B cell (primary cell): ENCODE measurements at regions not wholly inside any gene's neighbourhood (a gene's known extent, or its start where the extent isn't known, plus 50 kb on each side); places are given as distances from the start of the nearest gene placed in this dataset.

ENCODE experiments used
- ATAC-seq: fragments of 200-7000 bp; cut with Tn5 transposase; one replicate; pipeline ENCODE4 v1.10.0; 2021; ENCODE audit warnings: low read depth, mild to moderate bottlenecking, moderate number of reproducible peaks, moderate library complexity
- CTCF ChIA-PET: fragments of 350-600 bp; sonication (Branson Sonifier 250); formaldehyde crosslinking; loops from one replicate; lab custom pipeline; 2021; ENCODE audit warnings: antibody characterized with exemption, inconsistent platforms; lab: Charles Lee
- POLR2A ChIA-PET: fragments of 350-600 bp; sonication (Branson Sonifier 250); formaldehyde crosslinking; loops from one replicate; lab custom pipeline; 2021; ENCODE audit warnings: antibody characterized with exemption; lab: Charles Lee
- DNase-seq: peaks from one replicate; pipeline ENCODE4 v3.0.0; 2013
- H2AFZ ChIP-seq: 2 replicates; pipeline ENCODE4 v1.6.1; 2012; ENCODE audit warnings: mild to moderate bottlenecking, low read depth, low read length; ENCODE audit not compliant: insufficient read depth, poor library complexity, severe bottlenecking
- H3K27ac ChIP-seq, 2 donors: 1 replicate in 1 of 2; 2 replicates in 1 of 2; pipeline ENCODE4 v1.5.1; 2012 to 2013; ENCODE audit warnings: low read length in 2 of 2, mild to moderate bottlenecking in 2 of 2, moderate library complexity in 1 of 2
- H3K27me3 ChIP-seq, 4 experiments: fragments of 200-600 bp in 1 of 4; sonication (generic) in 1 of 4; replicated peaks in 1 of 4; 1 replicate in 2 of 4; 2 replicates in 2 of 4; pipeline versions ENCODE4 v1.6.1 to v1.7.0; 2013 to 2016; ENCODE audit warnings: low read length in 3 of 4, mild to moderate bottlenecking in 2 of 4, mixed read lengths in 1 of 4, moderate library complexity in 1 of 4; ENCODE audit not compliant: insufficient read depth in 4 of 4, control insufficient read depth in 3 of 4; ENCODE audit errors: control extremely low read depth in 1 of 4
- H3K36me3 ChIP-seq, 2 experiments: replicated peaks in 1 of 2; 1 replicate in 1 of 2; 2 replicates in 1 of 2; pipeline versions ENCODE4 v1.6.1 to v1.7.1; 2013; ENCODE audit warnings: low read length in 1 of 2; ENCODE audit not compliant: insufficient read depth in 2 of 2, control insufficient read depth in 1 of 2; ENCODE audit errors: control extremely low read depth in 1 of 2, extremely low read depth in 1 of 2
- H3K4me1 ChIP-seq, 2 donors: fragments of 200-600 bp in 1 of 2; sonication (generic) in 1 of 2; 1 replicate in 1 of 2; 2 replicates in 1 of 2; pipeline versions ENCODE4 v1.5.1 to v1.6.1; 2013 to 2017; ENCODE audit warnings: low read length in 2 of 2; ENCODE audit not compliant: control insufficient read depth in 2 of 2, insufficient read depth in 2 of 2
- H3K4me2 ChIP-seq: replicated peaks from 2 replicates; pipeline ENCODE3; 2012; ENCODE audit warnings: mild to moderate bottlenecking, low read depth, low read length; ENCODE audit not compliant: poor library complexity, severe bottlenecking
- H3K4me3 ChIP-seq, 5 experiments: fragments of 200-600 bp in 1 of 5; sonication (generic) in 1 of 5; 1 replicate in 3 of 5; 2 replicates in 2 of 5; pipeline versions ENCODE4 v1.5.1 to v1.7.0; 2011 to 2016; ENCODE audit warnings: low read length in 4 of 5, mild to moderate bottlenecking in 4 of 5, low read depth in 2 of 5, control low read depth in 1 of 5, moderate library complexity in 1 of 5; ENCODE audit not compliant: insufficient read depth in 1 of 5; ENCODE audit errors: control extremely low read depth in 1 of 5, extremely low read depth in 1 of 5
- H3K79me2 ChIP-seq: fragments of 200-600 bp; sonication (generic); one replicate; pipeline ENCODE4 v1.6.0; 2016; ENCODE audit warnings: low read length; ENCODE audit not compliant: control insufficient read depth, insufficient read depth
- H3K9ac ChIP-seq: fragments of 200-600 bp; sonication (generic); 2 replicates; pipeline ENCODE4 v1.6.1; 2017; ENCODE audit warnings: mild to moderate bottlenecking, low read length, moderate library complexity
- H3K9me3 ChIP-seq, 3 donors: one replicate each; pipeline versions ENCODE4 v1.6.1 to v1.7.1; 2013; ENCODE audit warnings: low read length in 2 of 3; ENCODE audit not compliant: control insufficient read depth in 2 of 3, insufficient read depth in 1 of 3; ENCODE audit errors: control extremely low read depth in 1 of 3
- H4K20me1 ChIP-seq: 2 replicates; pipeline ENCODE4 v1.6.0; 2012; ENCODE audit warnings: mild to moderate bottlenecking, low read length; ENCODE audit not compliant: insufficient read depth, control insufficient read depth, poor library complexity, severe bottlenecking
- H3K27ac Mint-ChIP-seq: one replicate; pipeline ENCODE4 v1.8.0; 2021; ENCODE audit warnings: mixed read lengths
- H3K27me3 Mint-ChIP-seq: one replicate; pipeline ENCODE4 v1.8.0; 2021; ENCODE audit warnings: mixed read lengths
- H3K4me1 Mint-ChIP-seq: one replicate; pipeline ENCODE4 v1.8.0; 2021; ENCODE audit warnings: mixed read lengths
- H3K4me3 Mint-ChIP-seq: one replicate; pipeline ENCODE4 v1.8.0; 2021; ENCODE audit warnings: mixed read lengths
- H3K9me3 Mint-ChIP-seq: one replicate; pipeline ENCODE4 v1.8.0; 2022; ENCODE audit warnings: mixed read lengths; ENCODE audit not compliant: insufficient read depth
- CTCF ChIP-seq: fragments of 200-600 bp; IDR thresholded peaks from one replicate; pipeline ENCODE4 v1.8.0; 2022; ENCODE audit warnings: antibody characterized with exemption, mild to moderate bottlenecking
- EZH2 ChIP-seq: IDR thresholded peaks from 2 replicates; pipeline ENCODE4 v1.6.1; 2012; ENCODE audit warnings: borderline replicate concordance, low read depth, mild to moderate bottlenecking, moderate library complexity, low read length; ENCODE audit not compliant: insufficient read depth, poor library complexity, severe bottlenecking
- WGBS: methylation state at CpG from one replicate; pipeline ENCODE4 v1.1.5; 2013; ENCODE audit warnings: missing lambda C conversion rate; ENCODE audit not compliant: insufficient coverage; 5-methylcytosine and 5-hydroxymethylcytosine counted together
- intact Hi-C: fragments of 100-400 bp; cut with micrococcal nuclease; formaldehyde crosslinking; loops from one replicate; pipeline ENCODE4 v1.10.0; 2022

DNA sequence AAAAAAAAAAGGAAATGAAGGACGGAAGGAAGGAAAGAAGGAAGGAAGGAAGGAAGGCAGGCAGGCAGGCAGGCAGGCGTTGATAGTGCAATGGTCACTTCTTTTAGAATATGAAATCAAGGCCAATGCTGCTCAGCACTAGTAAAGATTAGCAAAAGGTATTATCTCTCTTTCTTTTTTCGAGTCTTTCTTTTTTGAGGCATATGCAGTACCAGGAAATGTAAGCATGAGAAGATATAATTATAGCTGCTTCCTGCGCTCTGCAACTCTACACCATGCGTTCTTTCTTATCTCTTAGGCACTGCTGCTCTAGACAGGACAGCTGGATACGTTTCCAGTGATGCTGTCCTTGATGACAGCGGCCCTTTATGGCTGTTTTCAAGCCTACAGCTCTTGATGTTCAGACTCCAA is 1512.5 kb upstream of the B3GALT2 start:
- CTCF ChIA-PET, result no interaction called here
- WGBS, result 73% methylated on average over 4 of the region's 7 CpGs

GRCh38 chr1:194693244-194693643 is 1506.8 kb upstream of the B3GALT2 start:
- H3K27me3 ChIP-seq, result no peaks in the 10 kb centered on the region
- no peak overlapping the region for H2AFZ ChIP-seq
- no peaks in the 10 kb centered on the region for H4K20me1 ChIP-seq
- H3K4me2 ChIP-seq, result no peak overlapping the region
- H3K9me3 ChIP-seq, result no peaks in the 10 kb centered on the region
- no peak for ATAC-seq
- Mint-ChIP-seq H3K27ac (no peak overlapping the region), H3K4me1 (no peaks in the 10 kb centered on the region), H3K27me3 (no peaks in the 10 kb centered on the region), H3K9me3 (no peaks in the 10 kb centered on the region), H3K4me3 (no peak overlapping the region)
- WGBS, result no CpG with 5 or more reads among the region's 2 CpGs
- no peak for DNase-seq
- H3K4me3 ChIP-seq, result no peak overlapping the region
- no peak overlapping the region for H3K27ac ChIP-seq
- no peaks in the 10 kb centered on the region for H3K79me2 ChIP-seq
- no peaks in the 10 kb centered on the region for H3K36me3 ChIP-seq
- TF ChIP-seq EZH2 (no peak), CTCF (no peak)
- H3K4me1 ChIP-seq, result no peaks in the 10 kb centered on the region
- ChIA-PET POLR2A (no interaction called here), CTCF (no interaction called here)
- no peak overlapping the region for H3K9ac ChIP-seq
- intact Hi-C loops, result no loop called here

More for the DNA sequence above, 1512.5 kb upstream of the B3GALT2 start:
- H3K27me3 Mint-ChIP-seq, result no peaks in the 10 kb centered on the region
- H3K9me3 Mint-ChIP-seq, result no peaks in the 10 kb centered on the region
- H3K4me3 Mint-ChIP-seq, result no peak overlapping the region
- DNase-seq (no peak), ATAC-seq (no peak)
- no peaks in the 10 kb centered on the region for H3K27me3 ChIP-seq
- no peak overlapping the region for H2AFZ ChIP-seq
- intact Hi-C loops, result no loop called here
- H3K4me2 ChIP-seq, result no peak overlapping the region
- H4K20me1 ChIP-seq, result no peaks in the 10 kb centered on the region
- no peaks in the 10 kb centered on the region for H3K9me3 ChIP-seq
- H3K27ac Mint-ChIP-seq, result no peak overlapping the region
- no peak overlapping the region for H3K27ac ChIP-seq
- no peak overlapping the region for H3K4me3 ChIP-seq
- no peak for TF ChIP-seq CTCF
- TF ChIP-seq EZH2, result no peak
- no peaks in the 10 kb centered on the region for H3K4me1 ChIP-seq
- H3K4me1 Mint-ChIP-seq, result no peaks in the 10 kb centered on the region
- no peak overlapping the region for H3K9ac ChIP-seq
- no peaks in the 10 kb centered on the region for H3K79me2 ChIP-seq
- H3K36me3 ChIP-seq, result no peaks in the 10 kb centered on the region
- POLR2A ChIA-PET, result no interaction called here
